SU-DHL-6 (cell line): ENCODE measurements at regions not wholly inside any gene's neighbourhood (a gene's known extent, or its start where the extent isn't known, plus 50 kb on each side); places are given as distances from the start of the nearest gene placed in this dataset.
"Not testable (repeated sequence)": the region's sequence is repeated elsewhere in the genome, so short reads cannot be mapped to it uniquely, and the experiment has no call there.

Experiments used
- H2AFZ ChIP-seq: fragments of 200-600 bp; sonication (generic); 2 replicates; pipeline ENCODE4 v1.6.1; 2014; ENCODE audit warnings: low read depth, mild to moderate bottlenecking, moderate library complexity, mixed read lengths, antibody characterized with exemption, low read length; ENCODE audit not compliant: severe bottlenecking
- H3F3A ChIP-seq: fragments of 200-600 bp; shearing (Covaris generic); 2 replicates; pipeline ENCODE4 v1.6.0; 2016; ENCODE audit warnings: antibody characterized with exemption, mild to moderate bottlenecking; ENCODE audit not compliant: insufficient read depth
- H3K27ac ChIP-seq: fragments of 200-600 bp; sonication (generic); 2 replicates; pipeline ENCODE4 v1.5.1; 2016; ENCODE audit warnings: low read depth, mild to moderate bottlenecking, low read length, moderate library complexity, mixed read lengths
- H3K27me3 ChIP-seq: fragments of 200-600 bp; sonication (generic), shearing (Covaris generic); 2 replicates; pipeline ENCODE4 v1.6.0; 2014; ENCODE audit warnings: mild to moderate bottlenecking, low read length
- H3K36me3 ChIP-seq: fragments of 200-600 bp; sonication (generic); 2 replicates; pipeline ENCODE4 v1.6.1; 2014; ENCODE audit warnings: mild to moderate bottlenecking, low read length, mixed read lengths
- H3K4me2 ChIP-seq: fragments of 300-600, 200-600 bp; shearing (Covaris generic), sonication (generic); 2 replicates; pipeline ENCODE4 v1.6.0; 2014; ENCODE audit warnings: low read length, low read depth, mild to moderate bottlenecking; ENCODE audit not compliant: poor library complexity, severe bottlenecking
- H3K4me3 ChIP-seq: fragments of 200-600 bp; sonication (generic); 2 replicates; pipeline ENCODE4 v1.5.1; 2014; ENCODE audit warnings: antibody characterized with exemption, low read length, mild to moderate bottlenecking, mixed read lengths; ENCODE audit not compliant: insufficient read depth, poor library complexity, severe bottlenecking
- H3K79me2 ChIP-seq: fragments of 200-600 bp; sonication (generic); 2 replicates; pipeline ENCODE4 v1.6.1; 2014; ENCODE audit warnings: mild to moderate bottlenecking, low read length, moderate library complexity; ENCODE audit not compliant: insufficient read depth
- H3K9ac ChIP-seq: fragments of 200-600 bp; sonication (generic); 2 replicates; pipeline ENCODE4 v1.7.0; 2014; ENCODE audit warnings: mild to moderate bottlenecking, low read length
- H3K9me2 ChIP-seq: fragments of 200-600 bp; sonication (generic); replicated peaks from 2 replicates; pipeline ENCODE4 v1.6.1; 2014; ENCODE audit warnings: low read length; ENCODE audit not compliant: insufficient read depth
- H3K9me3 ChIP-seq: fragments of 200-600 bp; sonication (generic); 2 replicates; pipeline ENCODE4 v1.6.1; 2014; ENCODE audit warnings: low read length, mixed read lengths; ENCODE audit not compliant: insufficient read depth
- H4K20me1 ChIP-seq: fragments of 200-600 bp; sonication (generic); 2 replicates; pipeline ENCODE4 v1.6.1; 2014; ENCODE audit warnings: low read depth, mild to moderate bottlenecking, antibody characterized with exemption, low read length, moderate library complexity, mixed read lengths
- CTCF ChIP-seq: fragments of 200-600 bp; sonication (generic); IDR thresholded peaks from one replicate; pipeline ENCODE4 v1.5.1; 2017; ENCODE audit warnings: antibody characterized with exemption, mild to moderate bottlenecking, low read length, moderate library complexity; ENCODE audit not compliant: insufficient read depth, poor library complexity, severe bottlenecking

- not testable (repeated sequence) for H3K9me3 ChIP-seq, H3K9me2 ChIP-seq, H3K27me3 ChIP-seq, H3K9ac ChIP-seq, H3K79me2 ChIP-seq, H4K20me1 ChIP-seq, H3K4me2 ChIP-seq, H3F3A ChIP-seq, H3K4me3 ChIP-seq, H3K27ac ChIP-seq, H2AFZ ChIP-seq, H3K36me3 ChIP-seq
- peak; percentile 20 for TF ChIP-seq CTCF
These were observed 155.7 kb downstream of the UNC93B1 start for GRCh38 chr11:67847896-67848875.

- H2AFZ ChIP-seq, H3K4me3 ChIP-seq, H3K79me2 ChIP-seq, H3K9me2 ChIP-seq, H3K9me3 ChIP-seq, H3K27me3 ChIP-seq, H3K4me2 ChIP-seq, H3K36me3 ChIP-seq, H4K20me1 ChIP-seq, H3F3A ChIP-seq, H3K27ac ChIP-seq, H3K9ac ChIP-seq: not testable (repeated sequence)
These were observed 157.6 kb downstream of the UNC93B1 start for GRCh38 chr11:67846303-67846702.

- H3K9ac ChIP-seq, H4K20me1 ChIP-seq, H3K79me2 ChIP-seq, H3K27ac ChIP-seq, H3K36me3 ChIP-seq, H3K4me3 ChIP-seq, H2AFZ ChIP-seq, H3K27me3 ChIP-seq, H3F3A ChIP-seq, H3K9me3 ChIP-seq, H3K9me2 ChIP-seq, H3K4me2 ChIP-seq: not testable (repeated sequence)
These were observed 158.6 kb downstream of the UNC93B1 start for GRCh38 chr11:67845296-67845695.

- not testable (repeated sequence) for H3K9me2 ChIP-seq, H2AFZ ChIP-seq, H3K4me2 ChIP-seq, H3K36me3 ChIP-seq, H3K9ac ChIP-seq, H3K27me3 ChIP-seq, H3F3A ChIP-seq, H3K9me3 ChIP-seq, H3K27ac ChIP-seq, H3K79me2 ChIP-seq, H3K4me3 ChIP-seq, H4K20me1 ChIP-seq
These were observed 163.3 kb downstream of the UNC93B1 start for GRCh38 chr11:67840599-67840998.

GRCh38 chr11:67830152-67830551 is 155.7 kb upstream of the ALDH3B2 start:
- H3K4me2 ChIP-seq, H3K79me2 ChIP-seq, H3K9ac ChIP-seq, H3K4me3 ChIP-seq, H3K27me3 ChIP-seq, H4K20me1 ChIP-seq, H3K27ac ChIP-seq, H3F3A ChIP-seq, H3K9me2 ChIP-seq, H2AFZ ChIP-seq, H3K36me3 ChIP-seq, H3K9me3 ChIP-seq: not testable (repeated sequence)

- not testable (repeated sequence) for H4K20me1 ChIP-seq, H2AFZ ChIP-seq, H3K4me3 ChIP-seq, H3K79me2 ChIP-seq, H3F3A ChIP-seq, H3K4me2 ChIP-seq, H3K9ac ChIP-seq, H3K27ac ChIP-seq, H3K27me3 ChIP-seq, H3K9me2 ChIP-seq, H3K9me3 ChIP-seq, H3K36me3 ChIP-seq
These were observed 152.5 kb upstream of the ALDH3B2 start for GRCh38 chr11:67826951-67827296.

- H3K4me2 ChIP-seq, H3K27ac ChIP-seq, H3K79me2 ChIP-seq: not testable (repeated sequence)
These were observed 151.9 kb upstream of the ALDH3B2 start for GRCh38 chr11:67826028-67826950.

More at GRCh38 chr11:67826028-67826950, 151.9 kb upstream of the ALDH3B2 start:
- H3K4me3 ChIP-seq, H3K9me3 ChIP-seq, H3K9ac ChIP-seq, H3K27me3 ChIP-seq, H3F3A ChIP-seq, H4K20me1 ChIP-seq, H2AFZ ChIP-seq, H3K36me3 ChIP-seq, H3K9me2 ChIP-seq: not testable (repeated sequence)
